ELR (cell line): ENCODE measurements at regions not wholly inside any gene's neighbourhood (a gene's known extent, or its start where the extent isn't known, plus 50 kb on each side); places are given as distances from the start of the nearest gene placed in this dataset.

ENCODE experiments used
- DNase-seq: peaks from one replicate; pipeline ENCODE4 v3.0.0-alpha.2; 2015; ENCODE audit warnings: low read depth

DNA sequence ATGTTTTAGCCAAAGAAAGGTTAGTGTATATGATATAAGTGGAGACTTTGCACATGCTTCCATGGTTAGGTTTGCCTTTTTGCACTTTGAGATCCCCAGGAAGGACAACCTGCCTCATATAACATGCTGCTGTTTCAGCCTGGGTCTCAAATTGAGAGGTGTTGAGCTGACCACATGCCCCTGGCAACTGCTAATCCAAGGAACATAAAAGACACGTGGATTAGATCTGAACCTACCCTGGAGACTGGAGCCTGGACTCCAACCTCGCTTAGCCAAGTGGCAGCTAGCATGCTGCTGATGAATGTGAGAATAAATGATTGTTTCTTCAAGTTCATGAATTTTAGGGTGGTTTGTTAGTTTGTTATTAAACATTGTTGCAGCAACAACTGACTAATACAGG lies 301.8 kb upstream of the TBC1D5 start:
- no peak for DNase-seq

DNA sequence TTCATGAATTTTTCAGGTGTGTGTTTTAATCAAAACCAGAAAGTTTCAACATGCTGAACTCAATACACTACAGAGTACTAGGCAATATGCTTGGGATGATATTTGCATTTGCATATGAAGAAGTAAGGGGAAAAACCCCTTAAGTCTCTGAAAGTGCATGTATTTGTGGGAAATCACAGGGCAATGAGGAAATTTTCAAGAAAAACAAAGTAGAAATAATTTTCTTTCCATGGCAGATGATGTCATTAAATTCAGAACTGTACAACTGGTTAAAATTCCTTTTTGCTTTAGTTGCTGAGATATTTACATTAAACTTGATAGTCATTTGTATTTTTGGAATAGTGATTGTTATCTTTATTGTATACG lies 294.0 kb upstream of the TBC1D5 start:
- DNase-seq, result no peak

DNA sequence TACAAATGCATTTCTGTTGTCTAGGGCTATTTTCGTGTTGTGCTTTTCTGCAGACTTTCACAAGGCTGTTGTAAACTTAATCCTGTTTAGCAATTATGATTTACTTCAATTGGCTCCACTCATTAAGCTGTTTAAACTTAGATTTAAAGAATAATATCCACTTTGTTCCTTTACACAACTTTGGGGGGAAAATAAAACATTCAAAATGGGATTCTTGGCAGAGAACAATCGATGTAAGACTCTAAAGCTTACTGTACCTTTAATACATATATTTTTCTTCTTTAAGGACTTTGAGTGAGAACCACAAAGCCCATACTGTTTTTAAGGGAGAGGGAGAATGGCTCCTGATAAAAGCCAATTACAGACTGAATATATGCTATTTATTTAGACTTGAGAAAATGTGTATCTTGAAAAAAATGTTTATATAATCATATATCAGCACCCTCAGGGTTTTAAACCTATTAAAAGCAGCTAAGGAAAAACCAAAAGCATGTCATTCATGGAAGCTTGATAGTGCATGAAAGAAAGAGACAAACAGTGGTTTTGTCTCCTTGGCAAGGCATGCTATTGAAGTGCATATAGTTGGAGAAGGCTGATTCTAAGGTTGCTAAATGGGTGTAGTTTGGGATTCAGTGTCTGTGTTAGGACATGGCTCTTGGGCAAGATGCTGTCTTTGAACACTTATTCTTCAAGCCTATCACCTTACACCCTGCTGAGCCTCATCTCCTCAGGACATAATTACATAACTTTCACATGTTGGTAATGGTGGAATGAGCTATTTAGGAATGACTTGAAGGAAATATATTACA lies 293.4 kb upstream of the TBC1D5 start:
- no peak for DNase-seq

DNA sequence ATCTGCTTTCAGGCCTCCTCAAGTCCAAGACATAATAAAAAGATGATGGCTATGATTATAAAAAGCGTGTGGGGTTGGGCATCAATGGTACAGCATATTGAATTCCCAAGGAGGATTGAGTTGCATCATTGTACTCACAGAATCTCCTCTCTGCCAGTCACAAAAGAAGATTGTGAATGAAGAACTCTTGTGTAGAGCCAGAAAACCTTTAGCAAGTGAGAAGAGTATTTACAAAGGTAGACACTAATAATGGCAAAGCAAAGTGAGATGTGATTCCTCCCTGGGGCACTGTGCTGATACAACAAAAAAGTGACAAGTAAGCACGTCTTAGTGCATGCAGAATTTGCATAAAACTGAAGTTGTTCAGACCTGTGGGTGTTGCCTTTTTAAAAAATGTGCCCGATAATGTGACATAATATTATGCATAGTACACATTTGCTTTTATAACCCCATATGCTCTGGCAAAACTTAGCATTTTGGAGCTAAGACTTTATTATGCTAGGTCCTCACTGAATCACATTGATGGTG lies 291.2 kb upstream of the TBC1D5 start:
- DNase-seq, result no peak

DNA sequence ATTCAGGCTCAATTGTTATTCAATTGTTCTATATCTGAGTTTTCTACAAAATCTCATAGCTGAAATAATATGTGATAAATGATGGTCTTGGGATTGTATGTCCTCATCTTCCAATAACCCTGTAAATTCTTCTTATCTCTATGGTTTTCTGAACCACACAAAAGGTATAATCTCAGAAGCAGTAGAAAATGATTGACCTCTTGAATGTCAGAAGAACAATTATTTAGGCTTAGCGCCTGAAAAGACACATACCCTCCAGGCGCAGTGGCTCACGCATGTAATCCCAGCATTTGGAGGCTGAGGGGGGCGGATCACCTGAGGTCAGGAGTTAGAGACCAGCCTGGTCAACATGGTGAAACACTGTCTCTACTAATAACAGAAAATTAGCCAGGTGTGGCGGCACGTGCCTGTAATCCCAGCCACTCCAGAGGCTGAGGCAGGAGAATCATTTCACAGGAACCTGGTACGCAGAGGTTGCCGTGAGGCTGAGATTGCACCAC lies 288.0 kb upstream of the TBC1D5 start:
- DNase-seq, result no peak

DNA sequence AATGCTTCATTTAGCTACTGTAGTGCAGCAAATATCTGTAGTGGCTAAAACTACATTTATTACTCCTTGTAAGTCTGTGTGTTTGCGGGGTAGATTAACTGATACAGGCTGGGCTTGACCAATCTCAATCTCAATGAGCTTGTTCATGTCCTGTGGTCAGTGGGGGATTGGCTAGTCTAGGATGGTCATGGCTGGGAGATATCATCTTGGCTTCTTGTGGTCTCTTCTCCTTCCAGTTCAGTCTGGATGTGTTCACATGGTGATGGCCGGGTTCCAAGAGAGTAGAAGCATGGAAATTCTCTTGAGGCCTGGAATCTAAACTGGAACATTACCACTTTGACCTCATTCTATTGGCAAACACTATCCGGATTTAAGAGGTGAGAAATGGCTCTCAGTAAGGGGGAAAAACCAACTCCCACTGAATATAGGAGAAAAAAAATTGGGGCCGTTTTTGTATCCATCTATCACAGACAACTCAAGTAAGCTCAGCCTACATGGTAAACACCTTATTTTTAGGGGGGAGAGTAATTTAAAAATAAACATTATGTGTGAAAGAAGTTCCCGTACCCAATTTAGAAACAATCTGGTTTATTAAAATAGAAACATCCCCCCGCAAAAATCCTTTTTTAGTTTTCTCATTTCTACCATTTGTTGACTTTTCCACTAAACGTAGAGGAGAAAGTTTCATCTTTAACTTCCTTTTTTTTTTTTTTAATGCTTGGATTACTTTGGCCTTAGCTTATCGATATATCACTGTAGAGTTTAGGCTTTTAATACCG lies 284.9 kb upstream of the TBC1D5 start:
- no peak for DNase-seq

DNA sequence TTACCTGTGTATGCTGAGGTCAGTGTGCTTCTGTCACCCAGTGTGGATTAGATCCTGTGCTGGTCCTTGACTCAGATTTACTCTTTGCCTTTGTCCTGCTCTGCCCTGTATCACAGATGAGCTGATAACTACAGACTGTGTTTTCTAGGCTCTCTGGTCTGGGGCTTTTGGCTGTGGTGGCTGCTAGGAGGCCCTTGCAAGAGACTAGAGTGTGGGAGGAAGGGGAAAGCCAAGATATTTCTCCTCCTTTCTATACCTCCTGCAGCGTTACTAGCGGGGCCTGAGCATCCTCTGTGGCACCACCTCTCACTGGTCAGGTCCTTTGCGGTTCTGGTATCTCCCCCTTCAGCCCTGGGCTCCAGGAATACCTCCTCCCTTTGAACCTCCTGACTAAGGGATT lies 282.3 kb upstream of the TBC1D5 start:
- DNase-seq, result no peak

DNA sequence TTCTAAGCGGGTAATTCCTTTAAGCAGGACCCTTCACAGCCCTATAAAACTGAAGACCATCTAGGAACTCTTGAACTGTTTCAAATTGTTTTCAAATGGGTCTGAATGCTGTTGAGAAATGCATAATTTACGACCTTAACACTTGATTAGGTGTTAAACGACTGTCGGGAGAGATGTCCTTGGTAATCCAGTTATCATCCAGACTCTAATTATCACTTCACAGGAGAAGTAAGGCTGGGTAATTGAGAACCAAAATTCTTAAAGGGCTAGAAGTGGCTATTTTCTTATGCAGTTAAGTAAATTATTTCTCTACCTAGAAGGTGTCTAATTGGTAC lies 276.7 kb upstream of the TBC1D5 start:
- DNase-seq, result no peak

DNA sequence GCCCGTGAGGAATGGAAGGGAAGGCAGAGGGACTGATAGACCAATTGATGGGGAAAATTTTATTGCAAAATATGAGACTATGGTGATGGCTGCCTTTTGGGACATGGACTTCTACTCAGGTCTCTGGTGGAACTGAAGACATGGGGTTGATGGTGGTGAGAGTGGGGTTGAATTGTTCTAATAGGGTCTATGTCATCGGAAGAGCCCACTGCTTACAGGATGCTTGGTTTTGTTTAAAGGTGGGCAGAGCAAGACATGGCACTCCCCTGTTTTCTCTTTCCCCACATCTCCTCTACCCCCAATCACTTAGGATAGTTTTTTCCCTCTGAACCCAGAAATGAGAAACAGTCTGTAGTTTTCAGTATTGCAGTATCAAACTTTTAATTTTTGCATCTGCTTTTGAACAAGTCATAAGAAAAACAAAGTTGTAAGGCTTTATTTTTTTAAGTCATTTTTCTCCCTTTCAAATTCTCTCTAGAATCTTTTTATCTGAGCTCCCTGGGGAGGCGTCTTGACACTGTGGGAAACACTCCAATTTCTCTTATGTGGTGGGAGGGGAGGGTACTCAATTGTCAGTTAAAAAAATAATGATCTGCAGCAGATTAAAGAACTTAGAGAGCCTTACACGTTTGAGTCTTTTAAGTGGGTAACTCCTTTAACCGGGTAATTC lies 276.2 kb upstream of the TBC1D5 start:
- DNase-seq, result no peak

DNA sequence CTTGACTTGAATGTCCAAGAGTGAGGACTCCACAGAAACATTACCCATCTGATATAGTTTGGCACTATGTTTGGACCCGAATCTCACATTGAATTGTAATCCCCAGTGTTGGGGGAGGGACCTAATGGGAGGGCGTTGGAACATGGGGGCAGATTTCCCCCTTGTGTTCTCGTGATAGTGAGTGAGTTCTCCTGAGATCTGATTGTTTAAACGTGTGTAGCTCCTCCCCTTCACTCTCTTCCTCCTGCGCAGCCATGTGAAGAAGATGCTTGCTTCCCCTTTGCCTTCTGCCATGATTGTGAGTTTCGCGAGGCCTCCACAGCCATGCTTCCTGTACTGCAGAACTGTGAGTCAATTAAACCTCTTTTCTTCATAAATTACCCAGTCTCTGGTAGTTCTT lies 273.9 kb upstream of the TBC1D5 start:
- DNase-seq, result no peak

DNA sequence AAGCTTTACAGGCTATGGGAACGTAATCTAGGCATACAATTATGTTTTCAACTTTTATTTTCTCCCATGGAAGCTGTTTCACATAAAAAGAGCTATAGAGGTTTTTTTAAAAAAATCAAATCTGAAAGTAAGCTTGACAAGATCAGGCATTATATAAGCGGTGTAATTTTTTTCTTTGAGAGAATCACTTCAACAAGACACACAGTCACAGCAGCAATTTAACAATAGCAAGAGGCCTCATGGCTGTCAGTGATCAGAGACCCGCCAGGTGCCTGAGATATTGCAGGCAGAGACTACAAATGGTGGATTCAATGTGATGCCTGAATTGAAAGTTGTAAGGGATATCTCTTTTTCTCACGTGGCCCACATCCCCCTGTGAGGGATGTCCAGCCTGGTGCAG lies 270.5 kb upstream of the TBC1D5 start:
- no peak for DNase-seq

DNA sequence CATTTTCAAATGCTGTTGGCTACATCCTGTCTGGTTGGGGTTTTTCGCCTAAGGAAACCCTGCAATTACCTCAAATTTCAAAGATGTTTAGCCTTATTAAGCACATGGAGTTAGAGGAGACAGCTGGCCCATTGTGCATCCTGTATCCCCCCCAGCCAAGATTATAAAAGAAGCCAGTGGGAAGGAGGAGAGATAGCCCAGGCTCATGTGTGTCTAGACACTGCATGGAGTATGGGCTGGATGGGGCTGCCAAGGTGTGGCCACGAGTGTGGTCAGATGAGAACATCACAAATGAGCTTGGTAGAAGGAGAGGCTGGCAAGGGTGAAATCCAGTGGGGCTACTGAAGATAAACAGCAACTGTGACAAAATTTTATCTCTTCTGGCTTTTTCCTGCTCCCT lies 270.0 kb upstream of the TBC1D5 start:
- no peak for DNase-seq

DNA sequence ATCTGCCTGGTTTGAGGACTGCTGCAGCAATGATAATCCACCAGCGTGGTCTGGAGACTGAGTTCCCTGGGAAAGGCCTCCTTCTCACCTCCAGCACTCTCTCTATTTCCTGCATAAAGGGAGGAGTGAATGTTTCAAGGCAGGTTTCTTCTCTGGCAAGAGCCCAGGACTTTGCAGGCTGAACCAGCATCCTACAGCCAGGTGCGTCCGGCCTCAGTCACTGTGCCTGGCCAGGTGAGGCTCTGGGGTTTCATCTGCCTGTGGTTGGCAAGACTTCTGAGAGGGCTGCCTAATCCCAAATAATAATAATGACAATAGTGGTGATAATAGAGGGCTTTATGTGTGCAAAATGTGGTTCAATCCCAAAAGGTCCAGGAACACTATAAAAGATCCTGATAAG lies 269.0 kb upstream of the TBC1D5 start:
- no peak for DNase-seq

DNA sequence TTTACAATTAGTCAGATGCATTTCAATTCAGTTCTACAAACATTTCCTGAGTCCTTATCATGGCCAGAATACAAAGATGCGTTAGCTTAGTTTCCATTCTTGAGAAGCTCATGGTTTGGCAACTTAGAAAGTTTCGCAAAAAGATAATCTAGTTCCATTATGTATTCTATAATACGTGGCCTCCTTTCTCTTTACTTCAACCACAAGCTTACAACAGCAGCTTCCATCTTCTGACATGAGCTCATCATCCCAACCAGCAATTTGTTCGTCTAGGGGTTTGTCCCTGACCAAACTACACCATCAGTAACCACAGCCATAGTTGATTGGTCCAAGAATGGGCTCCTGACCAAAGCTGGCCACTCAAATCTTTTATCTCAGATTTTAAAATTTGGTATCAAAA lies 267.6 kb upstream of the TBC1D5 start:
- no peak for DNase-seq

DNA sequence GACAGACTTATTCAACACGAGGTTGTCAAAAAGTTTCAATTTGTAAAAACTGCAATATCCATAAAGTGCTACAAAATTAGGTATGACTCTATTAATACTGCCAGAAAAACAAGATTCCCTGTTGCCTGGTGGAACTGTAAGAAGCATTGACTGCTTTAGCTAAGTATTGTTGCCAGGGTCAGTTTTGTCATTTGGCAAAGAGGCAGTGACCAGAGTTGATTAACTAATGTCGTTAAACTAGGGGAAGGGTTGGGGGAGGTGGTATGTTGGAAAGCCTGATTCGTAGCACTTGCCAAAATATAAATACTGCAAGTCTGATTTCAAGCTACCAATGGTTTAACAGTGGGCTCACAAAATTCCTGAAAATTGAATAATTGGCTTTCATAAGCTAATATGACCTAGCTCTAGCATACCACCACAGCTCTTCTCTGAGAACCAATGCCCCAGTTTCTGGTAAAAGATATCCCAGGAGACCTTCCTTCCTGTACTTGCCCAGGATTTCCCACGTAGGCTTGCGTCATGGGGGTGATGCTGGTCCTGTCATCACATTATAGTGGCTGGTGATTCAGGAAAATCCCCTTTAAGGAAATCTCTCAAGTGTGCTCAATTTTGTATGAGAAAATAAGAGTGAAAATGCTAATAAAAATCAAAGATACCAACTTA lies 266.4 kb upstream of the TBC1D5 start:
- no peak for DNase-seq

DNA sequence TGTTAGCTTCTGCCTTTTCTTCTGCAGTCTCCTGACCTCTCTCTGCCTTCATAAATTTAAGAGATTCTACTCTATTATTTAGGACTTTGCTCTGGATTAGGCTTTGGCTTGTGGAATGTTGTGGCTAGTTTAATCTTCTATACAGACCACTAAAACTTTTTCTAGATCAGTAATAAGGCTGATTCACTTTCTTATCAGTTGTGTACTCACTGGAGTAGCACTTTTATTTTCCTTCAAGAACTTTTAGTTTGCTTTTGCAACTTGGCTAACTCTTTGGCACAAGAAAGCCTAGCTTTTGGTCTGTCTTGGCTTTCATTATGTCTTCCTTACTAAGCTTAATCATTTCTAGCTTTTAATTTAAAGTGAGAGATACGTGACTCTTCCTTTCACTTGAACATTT lies 265.5 kb upstream of the TBC1D5 start:
- no peak for DNase-seq

DNA sequence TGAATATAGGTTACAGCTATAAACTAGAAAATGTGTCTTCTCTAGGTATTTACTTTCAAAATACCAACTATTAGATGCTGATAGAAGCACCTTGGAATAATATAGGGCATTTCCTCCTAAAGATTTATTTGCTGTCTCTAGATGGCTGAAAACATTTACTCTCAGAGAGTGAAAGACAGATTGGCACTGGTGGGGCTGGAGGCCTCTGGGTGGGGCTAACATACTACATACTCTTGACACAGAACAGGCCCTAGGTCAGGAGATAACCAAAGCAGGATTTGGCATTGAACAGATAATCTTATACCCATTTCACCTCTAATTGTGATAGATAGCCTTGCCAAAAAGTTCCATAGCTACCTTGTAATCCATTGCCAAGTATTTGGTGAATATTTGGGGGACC lies 253.3 kb upstream of the TBC1D5 start:
- DNase-seq, result no peak

DNA sequence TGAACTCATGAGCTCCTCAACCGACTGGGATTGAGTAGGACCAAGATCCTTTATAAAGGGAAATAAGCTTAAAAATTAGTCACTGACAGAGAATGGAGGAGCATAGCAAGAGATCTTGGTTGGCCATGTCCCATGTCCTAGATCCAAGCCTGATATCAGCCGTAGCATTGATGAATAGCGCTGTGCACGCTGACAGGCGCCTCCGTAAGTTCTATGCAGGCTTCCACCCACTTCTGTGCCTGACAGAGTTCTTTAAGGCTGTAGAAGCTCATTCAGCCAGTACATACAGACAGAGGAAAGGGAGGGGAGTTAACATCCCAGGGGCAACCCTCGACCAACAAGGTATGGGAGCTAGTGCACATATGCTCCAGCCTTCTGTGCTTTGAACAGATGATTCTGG lies 251.7 kb upstream of the TBC1D5 start:
- DNase-seq, result no peak

DNA sequence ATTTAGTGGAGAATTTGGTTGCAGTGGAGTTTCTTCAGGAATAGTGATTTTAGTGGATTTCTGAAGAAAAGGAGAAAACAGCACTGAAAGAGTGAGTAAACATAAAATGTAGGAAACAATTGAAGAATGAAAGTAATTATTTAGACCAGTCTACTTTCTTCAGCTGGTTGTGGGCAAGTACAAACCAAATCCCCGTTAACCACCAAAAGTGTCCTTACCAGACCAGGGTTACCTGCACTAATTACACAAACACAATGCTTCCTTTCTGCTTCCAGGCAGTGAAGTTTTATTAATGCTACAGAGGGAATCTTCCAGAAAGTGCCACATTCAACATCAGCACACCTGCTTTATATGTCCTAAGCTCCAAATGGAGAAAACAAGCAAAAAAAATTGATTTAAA lies 248.0 kb upstream of the TBC1D5 start:
- no peak for DNase-seq

DNA sequence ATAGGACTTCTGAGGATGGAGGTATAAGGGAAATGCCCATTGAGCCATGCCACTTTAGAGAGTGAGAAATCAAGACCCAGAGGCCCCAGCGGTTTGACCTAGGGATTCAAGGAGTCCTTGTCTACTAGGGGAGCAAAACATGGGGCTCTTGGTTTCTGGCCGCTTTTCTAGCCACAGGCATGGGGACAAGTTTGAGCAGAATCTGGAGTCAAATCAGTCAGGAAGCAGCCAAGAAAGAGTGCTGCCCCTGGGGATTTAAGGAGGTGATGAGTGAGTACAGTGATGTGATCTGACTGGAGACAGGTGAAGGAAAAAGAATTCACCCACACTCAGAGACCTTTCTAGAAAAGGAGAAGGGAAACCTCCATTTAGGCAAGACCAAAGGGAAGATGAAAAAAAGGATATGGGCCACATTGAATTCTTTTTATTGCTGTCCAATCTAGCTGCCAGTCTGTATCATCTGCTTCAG lies 244.0 kb upstream of the TBC1D5 start:
- no peak for DNase-seq

DNA sequence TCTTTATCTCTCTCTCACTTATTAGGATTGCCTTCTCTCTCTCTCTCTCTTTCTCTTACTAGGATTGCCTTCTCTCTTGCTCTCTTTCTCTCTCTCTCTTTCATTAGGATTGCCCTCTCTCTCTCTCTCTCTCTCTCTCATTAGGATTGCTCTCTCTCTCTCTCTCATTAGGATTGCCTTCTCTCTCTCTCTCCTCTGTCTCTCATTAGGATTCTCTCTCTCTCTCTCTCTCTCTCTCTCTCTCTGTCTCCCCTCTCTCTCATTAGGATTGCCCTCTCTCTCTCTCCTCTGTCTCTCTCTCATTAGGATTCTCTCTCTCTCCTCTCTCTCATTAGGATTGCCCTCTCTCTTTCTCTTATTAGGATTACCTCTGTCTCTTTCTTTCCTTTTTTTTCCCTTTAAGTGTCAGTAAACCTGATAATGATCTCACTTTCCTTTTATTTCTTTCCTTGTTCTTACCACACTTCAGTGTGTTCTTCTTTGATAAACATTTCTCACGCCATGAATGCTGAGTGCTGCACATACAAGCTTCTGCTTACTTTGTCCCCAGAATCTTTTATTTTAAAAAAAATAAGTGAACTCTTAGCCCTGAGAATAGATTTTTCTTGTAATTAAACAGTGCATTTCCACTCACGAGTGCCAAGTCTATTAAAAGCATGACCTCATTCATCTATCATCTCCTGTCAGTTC lies 243.4 kb upstream of the TBC1D5 start:
- no peak for DNase-seq

DNA sequence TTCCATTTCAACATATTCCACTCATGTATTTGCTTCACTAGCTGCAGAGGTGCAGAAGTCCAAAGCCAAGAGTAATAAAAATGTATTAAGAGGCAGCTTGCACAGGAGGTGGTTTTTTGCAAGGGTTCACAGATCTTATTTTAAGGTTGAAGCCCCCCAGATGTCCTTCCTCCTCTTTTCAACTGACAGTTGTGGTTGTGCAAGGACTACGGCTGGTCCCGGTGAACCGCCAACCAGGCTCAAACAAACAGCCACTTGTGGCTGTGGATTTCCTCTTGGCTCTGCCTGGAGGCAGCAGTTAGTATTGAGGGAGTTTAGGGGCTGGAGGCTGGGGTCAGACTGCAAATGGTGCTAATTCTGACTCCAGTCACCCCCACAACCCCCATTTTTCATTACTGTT lies 240.7 kb upstream of the TBC1D5 start:
- DNase-seq, result no peak
